ENCODE measurements at regions not wholly inside any gene's neighbourhood (a gene's known extent, or its start where the extent isn't known, plus 50 kb on each side); places are given as distances from the start of the nearest gene placed in this dataset.

DNA sequence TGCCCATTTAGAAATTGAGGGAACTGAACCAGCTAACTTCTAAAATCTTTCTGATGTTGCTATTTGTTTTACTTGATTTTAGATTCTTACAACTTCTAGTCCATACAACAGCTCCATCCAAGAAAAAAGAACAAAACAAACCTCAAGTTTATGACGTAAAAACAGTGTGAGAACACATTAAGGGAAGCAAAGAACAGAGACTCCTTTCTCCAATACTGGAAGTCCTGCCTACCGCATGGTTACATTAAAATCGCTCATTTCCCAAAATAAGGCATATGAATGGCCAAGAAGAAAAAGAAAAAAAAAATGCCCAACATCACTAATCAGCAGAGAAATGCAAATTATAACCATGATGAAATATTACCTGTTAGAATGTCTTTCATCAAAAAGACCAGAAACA is 110.0 kb downstream of the TRIB2 start:
- Histone ChIP-seq H3K27ac (ENCODE audit: low read depth, low read length) (no peak overlapping the region), H3K4me3 (ENCODE audit: extremely low read depth in 1 of 4, insufficient read depth in 2 of 4, low read depth in 3 of 4, low read length in 4 of 4) (no peak overlapping the region), H3K23ac (ENCODE audit: insufficient read length) (no peak overlapping the region), H4K20me1 (replicated peaks in 1 of 2; ENCODE audit: control insufficient read depth in 1 of 2, insufficient read depth in 2 of 2, low read length in 2 of 2) (no peaks in the 10 kb centered on the region), H3K23me2 (ENCODE audit: low read depth, low read length) (no peaks in the 10 kb centered on the region), H3K9ac (replicated peaks in 1 of 4; ENCODE audit: extremely low read depth in 1 of 4, low read depth in 3 of 4, low read length in 3 of 4) (no peak overlapping the region), H3K9me3 (ENCODE audit: insufficient read depth in 2 of 2, low read depth in 1 of 2, low read length in 1 of 2) (no peaks in the 10 kb centered on the region), H2AFZ (ENCODE audit: low read length) (no peak overlapping the region), H3K14ac (ENCODE audit: insufficient read length) (no peak overlapping the region), H3K18ac (ENCODE audit: extremely low read depth, low read length) (no peak overlapping the region), H4K8ac (ENCODE audit: extremely low read depth, insufficient read depth, low read length) (no peak overlapping the region), H4K5ac (ENCODE audit: insufficient read length, low read depth, low read length) (no peak overlapping the region), H3K27me3 (replicated peaks in 1 of 4; ENCODE audit: control insufficient read depth in 3 of 4, extremely low read depth in 1 of 4, insufficient read depth in 3 of 4, low read length in 3 of 4) (no peaks in the 10 kb centered on the region), H3K4me2 (ENCODE audit: insufficient read depth in 1 of 2, low read depth in 2 of 2, low read length in 2 of 2) (no peak overlapping the region), H3K79me2 (ENCODE audit: control insufficient read depth in 1 of 2, insufficient read depth in 2 of 2, low read length in 2 of 2) (no peaks in the 10 kb centered on the region), H4K91ac (replicated peaks; ENCODE audit: insufficient read length, low read length) (no peak overlapping the region), H2BK20ac (ENCODE audit: low read length) (no peak overlapping the region), H3K4me1 (replicated peaks in 1 of 4; ENCODE audit: control insufficient read depth in 3 of 4, insufficient read depth in 4 of 4, low read length in 3 of 4) (peaks cover 0 to 6% (median 4%) of the 10 kb centered on the region in 4 experiments; a peak in 3 of 7 replicates), H2AK5ac (ENCODE audit: low read depth, low read length) (no peak overlapping the region), H3K56ac (replicated peaks; ENCODE audit: insufficient read length, low read depth, low read length) (no peak overlapping the region), H3K79me1 (ENCODE audit: low read depth, low read length) (no peaks in the 10 kb centered on the region), H2BK15ac (ENCODE audit: low read length) (no peak overlapping the region), H2BK12ac (ENCODE audit: low read depth, low read length) (no peak overlapping the region), H2BK5ac (ENCODE audit: low read depth, low read length) (no peak overlapping the region), H3K36me3 (ENCODE audit: control insufficient read depth in 2 of 4, insufficient read depth in 4 of 4, low read length in 3 of 4) (no peaks in the 10 kb centered on the region), H2BK120ac (replicated peaks; ENCODE audit: low read depth, low read length) (no peak overlapping the region), H3K4ac (replicated peaks; ENCODE audit: insufficient read length, low read depth, low read length) (no peak overlapping the region)
- DNase-seq (ENCODE audit: low read depth in 1 of 2, low spot score in 2 of 2) (no peak), FAIRE-seq (no peak)
- POLR2A ChIA-PET (ENCODE audit: partially characterized antibody), result no interaction called here
- CTCF ChIA-PET (ENCODE audit: partially characterized antibody), result interaction anchor here (1.1 kb wide), 1 partner anchor 180 kb away, joined by 3 read pairs; no protein-coding TSS in a partner anchor
- no peak for TF ChIP-seq CREB1 (IDR thresholded peaks at IDR 0.05)
- no peak for TF ChIP-seq SAP30 (IDR thresholded peaks at IDR 0.05; ENCODE audit: insufficient read depth, insufficient replicate concordance, low read length)
- whole genome bisulfite sequencing, 2 experiments (ENCODE audit: extremely low coverage in 1 of 2, insufficient coverage in 1 of 2, insufficient read length in 1 of 2, insufficient replicate concordance in 2 of 2, low coverage in 1 of 2, low lambda C conversion rate in 2 of 2, missing lambda C conversion rate in 1 of 2), result 95% methylated on average over 3 of the region's 3 CpGs; no CpG with 5 or more reads in 1 of the 2 experiments

All from H1 (cell line).